A172 (cell line): ENCODE measurements at regions not wholly inside any gene's neighbourhood (a gene's known extent, or its start where the extent isn't known, plus 50 kb on each side); places are given as distances from the start of the nearest gene placed in this dataset.

ENCODE experiments used
- DNase-seq: peaks from one replicate; pipeline ENCODE4 v3.0.0-alpha.2; 2015; ENCODE audit warnings: low spot score

DNA sequence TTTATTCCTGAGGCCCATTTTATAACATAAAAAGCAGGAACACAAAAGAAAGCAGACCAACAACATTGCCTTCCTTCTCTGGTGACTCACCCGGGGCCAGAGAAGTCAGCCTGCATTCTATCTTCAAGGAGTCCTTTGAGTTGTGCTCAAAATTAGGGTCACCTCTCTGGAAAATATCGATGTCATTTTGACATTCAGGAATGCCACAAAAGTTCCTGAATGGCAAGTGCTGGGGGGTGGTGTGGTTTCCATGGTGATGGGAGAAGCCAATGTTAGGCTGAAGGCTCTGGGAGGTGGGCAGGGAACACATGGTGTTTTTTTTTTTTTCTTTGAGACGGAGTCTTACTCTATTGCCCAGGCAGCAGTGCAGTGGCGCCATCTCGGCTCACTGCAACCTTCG lies 159.6 kb downstream of the HAPSTR1 start:
- no peak for DNase-seq

DNA sequence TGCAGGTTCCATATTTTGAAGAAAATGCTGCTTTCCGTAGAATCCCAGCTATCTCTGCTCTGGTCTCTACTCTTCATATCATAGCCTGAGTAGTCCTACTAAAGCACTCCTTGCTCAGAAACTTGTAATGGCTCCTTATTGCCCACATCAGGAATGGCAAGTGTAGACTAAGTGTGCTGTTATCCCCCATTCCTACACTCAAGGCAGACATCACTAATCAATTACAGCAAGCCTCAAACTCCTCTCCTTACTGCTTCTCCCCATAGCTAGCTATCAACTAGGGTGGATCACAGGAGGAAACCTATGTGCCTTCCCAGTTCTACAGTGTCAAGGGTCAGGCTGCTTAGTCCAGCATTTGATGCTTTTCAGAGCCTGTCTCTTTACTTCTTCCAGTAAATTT lies 163.4 kb downstream of the HAPSTR1 start:
- no peak for DNase-seq

- no peak for DNase-seq
Measured at GRCh38 chr16:9256196-9256595, 164.8 kb downstream of the HAPSTR1 start.

DNA sequence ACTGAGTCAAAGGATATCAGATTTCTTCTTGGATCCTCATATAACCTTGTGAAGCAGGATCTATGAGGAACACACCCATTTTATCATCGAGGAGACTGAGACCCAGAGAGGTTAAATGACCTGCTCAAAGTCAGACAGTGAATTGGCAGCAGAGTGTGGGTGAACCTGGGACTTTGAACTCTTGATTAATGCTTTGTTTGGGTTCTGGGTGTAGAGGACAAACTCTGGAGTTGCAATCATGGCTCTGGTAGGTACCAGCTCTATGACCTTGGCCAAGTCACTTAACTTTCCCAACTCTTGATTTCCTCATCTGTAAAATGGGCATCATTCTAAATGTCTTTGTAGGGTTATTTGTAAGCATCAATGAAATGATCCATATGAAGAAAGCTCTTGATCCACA lies 166.4 kb downstream of the HAPSTR1 start:
- DNase-seq, result no peak

DNA sequence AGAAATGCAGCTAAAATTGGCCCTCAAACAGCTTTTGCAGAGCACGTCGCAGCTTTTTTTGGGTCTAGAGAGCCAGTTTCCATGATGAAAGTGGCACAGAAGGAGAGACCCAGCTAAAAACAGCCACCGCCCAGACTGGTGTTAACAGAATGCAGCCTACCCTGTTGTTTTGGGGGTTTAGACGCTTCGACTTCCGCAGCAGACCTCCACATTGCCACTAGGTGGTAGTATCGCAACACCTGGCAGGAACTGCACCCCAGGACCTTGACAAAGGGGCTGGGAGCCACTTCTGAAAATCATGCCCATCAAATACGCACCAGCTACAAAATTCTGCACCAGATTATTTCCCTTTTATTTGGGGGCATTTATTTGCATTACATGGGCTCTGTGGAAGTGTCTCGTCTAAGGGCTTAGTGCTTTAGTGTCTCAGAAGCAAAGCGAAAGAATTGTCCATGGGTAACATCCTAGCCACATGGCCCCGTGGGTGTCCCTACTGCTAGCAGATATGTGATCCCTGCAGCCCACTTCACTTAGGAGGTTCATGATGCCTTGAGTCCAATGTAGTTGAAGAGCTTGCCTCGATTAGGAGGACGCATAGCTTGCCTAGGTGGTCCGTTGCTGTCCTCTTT lies 167.1 kb downstream of the HAPSTR1 start:
- DNase-seq, result peak; percentile 11

GRCh38 chr16:9259914-9260608 lies 168.6 kb downstream of the HAPSTR1 start:
- DNase-seq, result no peak

DNA sequence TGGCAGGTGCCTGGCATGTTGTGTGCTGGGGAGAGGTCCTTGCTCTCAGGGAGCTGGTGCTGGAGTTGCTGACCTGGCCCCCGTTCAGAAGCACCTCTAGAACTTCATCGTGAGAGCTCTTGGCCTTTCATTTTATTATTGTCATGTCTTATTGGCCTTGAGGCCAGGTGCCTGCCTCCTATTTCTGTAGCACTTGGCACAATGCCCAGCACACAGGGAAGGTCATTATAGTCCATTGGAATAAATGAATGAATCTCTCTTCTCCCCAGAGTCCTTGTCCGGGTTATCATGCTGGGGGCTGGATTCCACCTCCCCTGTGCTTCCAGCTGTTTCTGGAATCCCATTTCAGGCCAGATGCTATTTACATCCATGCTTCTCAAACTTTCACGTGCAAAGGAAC lies 169.2 kb downstream of the HAPSTR1 start:
- DNase-seq, result no peak

DNA sequence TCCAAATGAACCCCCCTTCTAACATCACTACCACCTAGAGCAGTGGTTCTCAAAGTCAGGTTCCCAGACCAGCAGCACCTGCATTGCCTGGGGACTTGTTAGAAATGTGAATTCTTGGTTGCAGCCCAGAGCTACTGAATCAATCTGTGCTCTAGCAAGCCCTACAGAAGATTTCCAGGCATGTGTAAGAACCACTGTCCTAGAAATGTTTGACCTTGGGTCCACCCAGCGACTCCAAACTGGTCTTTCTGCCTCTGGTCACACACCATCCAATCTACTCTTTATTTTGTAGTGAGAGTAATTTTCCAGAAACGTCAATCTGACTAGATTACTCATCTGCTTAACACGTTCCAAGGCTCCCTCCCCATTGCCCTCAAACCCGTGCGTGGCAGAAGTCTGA lies 169.9 kb downstream of the HAPSTR1 start:
- DNase-seq, result no peak

- no peak for DNase-seq
Measured at GRCh38 chr16:9262941-9263715, 171.7 kb downstream of the HAPSTR1 start.

- no peak for DNase-seq
Measured at GRCh38 chr16:9264067-9264466, 172.6 kb downstream of the HAPSTR1 start.

GRCh38 chr16:9268446-9268845 lies 177.0 kb downstream of the HAPSTR1 start:
- DNase-seq, result no peak

DNA sequence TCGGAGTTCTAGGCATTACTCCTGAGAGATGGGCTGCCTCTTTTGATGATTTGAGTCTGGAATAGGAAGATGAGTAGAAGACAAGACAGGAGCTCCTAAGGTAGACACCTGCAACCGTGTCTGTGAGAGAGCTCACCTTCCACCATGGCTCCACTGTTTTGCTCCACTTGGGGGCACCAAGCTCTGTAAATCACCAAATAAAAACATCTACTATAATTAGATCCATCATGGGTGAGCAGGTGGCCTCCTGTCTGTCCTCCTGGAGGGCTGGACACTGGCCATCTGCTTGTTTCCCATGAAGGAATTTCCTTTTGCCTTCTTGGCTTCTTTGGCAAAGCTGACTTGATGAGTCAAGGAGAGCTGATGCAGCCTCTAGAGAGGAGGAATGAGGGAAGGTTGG lies 179.0 kb downstream of the HAPSTR1 start:
- DNase-seq, result no peak

GRCh38 chr16:9270941-9271340 lies 179.5 kb downstream of the HAPSTR1 start:
- no peak for DNase-seq

- no peak for DNase-seq
Measured at GRCh38 chr16:9271841-9272240, 180.4 kb downstream of the HAPSTR1 start.

GRCh38 chr16:9275377-9275776 lies 183.9 kb downstream of the HAPSTR1 start:
- no peak for DNase-seq

DNA sequence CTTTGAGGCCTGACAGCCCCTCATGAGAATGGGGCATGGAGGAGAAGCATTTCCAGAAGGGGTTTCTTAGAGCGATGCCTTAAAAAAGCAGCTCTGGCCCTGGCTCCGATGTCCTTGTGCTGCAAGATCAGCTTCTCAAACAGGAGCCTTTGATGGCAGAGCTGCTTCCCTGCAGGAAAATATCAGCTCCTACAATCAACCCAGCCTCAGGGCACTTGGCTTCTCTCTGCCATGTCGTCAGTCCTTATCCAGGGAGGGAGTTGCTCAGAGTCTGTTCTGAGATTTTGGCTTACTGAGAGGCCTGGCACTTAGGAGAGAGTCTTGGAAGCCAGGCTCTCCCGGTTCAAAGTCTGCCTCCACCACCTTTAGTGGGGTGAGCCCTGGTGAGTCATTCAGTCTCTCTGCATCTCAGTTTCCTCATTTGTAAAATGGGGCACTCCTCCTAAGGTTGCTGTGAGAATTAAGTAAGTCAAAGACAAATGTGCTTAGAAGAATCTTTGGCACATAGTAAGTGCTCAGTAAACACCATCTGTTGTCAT lies 184.4 kb downstream of the HAPSTR1 start:
- no peak for DNase-seq

DNA sequence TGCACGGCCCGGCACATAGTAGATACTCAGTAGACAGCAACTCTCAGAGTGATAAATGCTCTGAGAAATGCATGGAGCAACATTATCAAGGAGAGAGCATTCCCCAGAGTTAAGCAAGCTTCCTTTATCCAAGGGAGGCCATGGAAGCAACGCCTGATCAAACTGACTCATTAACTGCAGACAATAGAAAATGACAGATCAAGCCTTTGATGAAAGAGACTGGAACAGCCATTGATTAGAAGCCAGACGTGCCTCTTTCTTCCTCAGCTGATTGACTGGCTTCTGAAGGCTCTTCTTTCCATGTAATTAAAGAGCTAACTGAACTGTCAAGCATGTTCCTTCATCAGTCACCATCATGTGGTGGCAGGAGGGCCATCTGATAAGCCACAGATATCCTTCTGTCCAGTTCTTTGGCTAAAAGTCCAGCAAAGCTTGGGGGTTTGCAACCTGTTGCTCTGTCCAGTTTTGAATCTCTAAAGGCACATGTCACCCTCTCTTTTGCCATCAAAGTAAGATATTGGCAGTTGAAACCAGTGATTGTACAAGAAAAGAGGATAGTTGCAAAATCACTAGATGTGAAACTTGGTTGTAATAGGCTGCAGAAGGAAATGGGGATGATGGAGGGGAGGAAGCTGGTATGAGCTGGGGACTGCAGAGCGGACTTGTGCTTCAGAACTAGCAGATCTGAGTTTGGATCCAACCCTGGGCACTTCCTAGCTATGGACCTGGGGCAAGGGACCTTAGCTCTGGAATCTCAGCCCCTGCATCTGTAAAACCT lies 188.0 kb downstream of the HAPSTR1 start:
- no peak for DNase-seq

GRCh38 chr16:9280069-9280466 lies 188.6 kb downstream of the HAPSTR1 start:
- no peak for DNase-seq

- DNase-seq, result no peak
Measured at GRCh38 chr16:9286930-9287329, 195.5 kb downstream of the HAPSTR1 start.

DNA sequence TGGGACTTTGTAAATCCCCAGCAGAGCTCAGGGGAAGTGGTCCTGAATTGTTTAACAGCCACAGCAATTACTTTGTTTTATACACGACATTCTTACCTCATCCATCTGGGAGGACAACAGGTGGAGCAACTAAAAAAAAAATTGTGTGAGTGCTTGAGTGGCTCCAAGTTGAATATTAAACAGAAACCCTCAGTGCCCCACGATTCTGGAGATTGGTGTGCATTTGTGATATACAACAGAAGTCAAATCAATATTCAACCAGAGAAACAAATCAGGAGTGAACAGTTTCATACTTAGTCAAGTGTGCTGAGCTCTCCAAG lies 204.8 kb downstream of the HAPSTR1 start:
- no peak for DNase-seq

- peak; percentile 32 for DNase-seq
Measured at GRCh38 chr16:9297437-9298113, 206.1 kb downstream of the HAPSTR1 start.

GRCh38 chr16:9300252-9300651 lies 208.8 kb downstream of the HAPSTR1 start:
- DNase-seq, result no peak
